GM18498 (cell line): ENCODE measurements at regions not wholly inside any gene's neighbourhood (a gene's known extent, or its start where the extent isn't known, plus 50 kb on each side); places are given as distances from the start of the nearest gene placed in this dataset.
"Not testable (repeated sequence)": the region's sequence is repeated elsewhere in the genome, so short reads cannot be mapped to it uniquely, and the experiment has no call there.

Experiments used
- ATAC-seq: cut with Tn5 transposase; IDR thresholded peaks from one replicate; pipeline ENCODE4 v1.9.1; 2021; ENCODE audit warnings: mild to moderate bottlenecking, moderate library complexity; ENCODE audit not compliant: unreplicated experiment

DNA sequence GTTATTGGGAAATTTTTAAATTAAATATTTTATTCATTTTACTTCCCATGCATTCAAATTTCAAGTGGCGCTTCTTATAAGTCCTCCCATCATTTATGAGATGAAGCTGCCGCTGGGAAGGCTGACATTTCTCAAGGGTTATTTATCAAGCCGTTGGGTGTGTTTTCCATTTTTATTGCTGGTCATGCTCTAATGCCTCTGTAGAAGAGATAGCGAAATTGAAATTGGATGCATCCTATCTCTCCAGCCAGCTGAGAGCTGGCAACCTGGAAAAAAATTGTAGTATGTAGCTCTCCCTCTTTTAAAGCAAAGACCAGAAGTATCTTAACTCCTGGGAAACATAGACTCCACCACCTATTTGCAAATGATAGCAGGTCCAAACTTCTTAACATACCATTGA, 135.9 kb downstream of the C6orf118 start:
- no peak for ATAC-seq

DNA sequence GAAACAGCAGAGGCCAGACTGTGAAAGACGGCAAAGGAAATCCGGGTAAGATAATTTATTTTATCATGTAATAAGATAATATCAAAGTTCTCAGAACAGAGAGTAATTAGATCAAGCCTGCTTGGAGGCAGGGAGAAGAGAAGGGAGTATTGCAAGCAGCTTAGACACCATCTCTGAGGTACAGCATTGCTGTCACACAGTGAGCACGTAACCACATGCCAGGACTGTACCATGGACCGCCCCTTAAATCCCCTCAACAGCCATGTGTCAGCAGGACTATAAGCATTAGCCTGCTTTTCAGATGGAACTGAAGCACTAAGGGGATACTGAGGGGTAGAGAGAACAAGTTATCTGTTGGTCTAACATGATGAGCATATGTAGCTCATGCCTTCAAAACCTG, 141.5 kb downstream of the C6orf118 start:
- no peak for ATAC-seq

DNA sequence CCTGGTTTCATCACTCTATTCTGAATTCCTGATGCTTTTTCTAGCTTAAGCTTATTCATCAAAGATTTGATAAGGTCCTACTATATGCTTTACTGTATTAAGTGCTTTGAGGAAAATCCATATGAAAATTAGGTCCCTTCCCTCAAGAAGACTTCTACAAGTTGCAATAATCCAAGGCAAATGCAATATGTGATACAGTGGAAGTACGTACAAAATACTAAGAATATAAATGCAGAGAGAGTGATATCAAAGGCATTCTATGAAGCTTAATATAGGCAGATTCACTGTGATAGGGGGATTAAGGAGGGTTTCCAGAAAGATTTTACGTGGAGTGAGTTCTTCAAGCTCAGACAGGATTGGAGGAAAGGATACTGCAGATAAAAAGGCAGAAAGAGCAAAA, 142.1 kb downstream of the C6orf118 start:
- ATAC-seq = no peak

DNA sequence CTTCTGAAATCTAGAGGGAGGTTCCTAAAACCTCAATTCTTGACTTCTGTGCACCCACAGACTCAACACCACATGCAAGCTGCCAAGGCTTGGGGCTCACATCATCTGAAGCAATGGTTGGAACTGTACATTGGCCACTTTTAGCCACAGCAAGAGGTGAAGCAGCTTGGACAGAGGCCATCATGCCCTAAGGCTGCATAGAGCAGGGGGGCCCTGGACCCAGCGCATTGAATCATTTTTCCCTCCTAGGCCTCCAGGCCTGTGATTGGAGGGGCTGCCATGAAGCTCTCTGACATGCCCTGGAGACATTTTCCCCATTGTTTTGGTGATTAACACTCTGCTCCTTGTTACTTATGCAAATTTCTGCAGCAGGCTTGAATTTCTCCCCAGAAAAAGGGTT, 145.9 kb downstream of the C6orf118 start:
- ATAC-seq = no peak

DNA sequence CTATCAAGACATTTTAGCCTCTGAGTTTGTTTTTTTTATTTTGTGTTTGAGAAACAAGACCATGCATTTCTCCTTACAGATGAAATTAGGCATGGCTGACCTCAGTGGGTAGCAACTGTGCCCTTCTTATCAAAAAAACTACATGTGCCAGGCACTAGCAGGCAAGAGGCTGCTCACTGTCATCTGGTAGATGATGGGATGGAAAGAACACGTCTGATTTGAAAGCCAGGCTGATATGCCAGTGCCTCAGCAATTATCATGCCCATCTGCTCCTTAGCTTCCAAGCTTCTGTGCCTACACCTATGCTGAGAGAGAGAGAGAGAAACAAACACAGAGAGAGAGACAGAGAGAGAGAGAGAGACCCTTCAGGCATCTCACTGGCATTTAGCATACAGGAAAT, 149.9 kb downstream of the C6orf118 start:
- ATAC-seq = no peak

DNA sequence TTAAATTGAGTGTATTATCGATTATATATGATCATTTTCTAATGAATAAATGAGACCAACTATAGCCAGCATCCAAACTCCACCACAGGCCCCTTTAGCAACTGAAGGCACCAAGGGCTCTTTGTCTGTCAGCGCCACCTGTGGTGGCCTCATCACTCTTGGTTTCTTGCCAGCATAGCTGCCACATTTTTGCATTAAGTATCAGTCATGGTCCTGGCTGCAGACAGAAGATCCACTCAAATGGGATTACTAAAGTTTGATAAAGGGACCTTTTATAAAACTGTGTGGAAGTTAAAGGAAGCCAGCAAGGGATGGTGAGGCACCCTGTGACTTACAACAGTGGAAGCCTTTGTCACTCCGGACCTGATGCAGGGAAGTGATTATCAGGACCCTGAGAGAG, 162.9 kb downstream of the C6orf118 start:
- no peak for ATAC-seq

DNA sequence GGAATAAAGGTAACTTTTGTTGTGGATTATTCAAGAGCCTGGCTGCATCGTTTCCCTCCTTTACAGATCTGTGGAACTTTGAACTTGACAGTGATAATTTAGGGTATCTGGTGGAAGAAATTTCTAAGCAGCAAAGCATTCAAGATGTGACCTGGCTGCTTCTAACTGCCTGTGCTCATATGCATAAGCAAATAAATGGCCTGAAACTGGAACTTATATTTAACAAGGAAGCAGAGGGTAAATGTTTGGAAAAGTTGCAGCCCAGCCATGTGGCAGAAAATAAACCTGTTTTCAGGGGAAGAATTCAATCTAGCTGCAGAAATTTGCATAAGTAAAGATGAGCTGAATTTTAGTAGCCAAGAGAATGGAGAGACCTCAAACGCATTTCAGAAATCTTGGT, 173.5 kb downstream of the C6orf118 start:
- ATAC-seq = no peak

DNA sequence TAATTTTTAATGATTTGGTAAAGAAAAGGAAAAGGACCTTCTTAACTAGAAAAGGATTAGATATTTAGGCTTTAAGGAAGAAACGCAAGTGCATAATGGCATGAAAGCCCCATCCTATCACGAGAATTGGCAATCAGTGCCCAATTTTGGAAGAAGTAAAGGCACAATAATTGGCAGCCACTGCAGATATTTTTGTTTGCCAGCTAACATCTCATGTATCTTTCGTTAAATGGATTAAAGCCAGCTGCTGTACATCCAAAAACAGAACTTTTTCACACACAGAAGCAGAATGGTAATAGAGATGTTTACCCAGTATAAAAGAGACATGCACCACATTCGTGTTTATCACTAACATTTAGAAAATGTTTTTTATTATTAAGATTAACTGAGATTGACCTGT, 180.3 kb downstream of the C6orf118 start:
- ATAC-seq = no peak

DNA sequence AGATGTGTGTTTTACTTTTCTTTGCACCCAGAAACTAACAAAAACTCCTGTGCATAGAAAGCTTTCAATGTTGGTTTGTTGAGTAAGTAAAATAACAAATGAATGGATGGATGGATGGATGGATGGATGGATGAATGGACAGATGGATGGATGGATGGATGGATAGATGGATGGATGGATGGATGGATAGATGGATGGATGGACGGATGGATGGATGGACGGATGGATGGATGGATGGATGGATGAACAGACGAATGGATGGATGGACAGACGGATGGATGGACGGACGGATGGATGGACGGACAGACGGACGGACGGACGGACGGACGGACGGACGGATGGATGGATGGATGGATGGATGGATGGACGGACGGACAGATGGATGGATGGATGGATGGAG, 181.7 kb downstream of the C6orf118 start:
- ATAC-seq = not testable (repeated sequence)

DNA sequence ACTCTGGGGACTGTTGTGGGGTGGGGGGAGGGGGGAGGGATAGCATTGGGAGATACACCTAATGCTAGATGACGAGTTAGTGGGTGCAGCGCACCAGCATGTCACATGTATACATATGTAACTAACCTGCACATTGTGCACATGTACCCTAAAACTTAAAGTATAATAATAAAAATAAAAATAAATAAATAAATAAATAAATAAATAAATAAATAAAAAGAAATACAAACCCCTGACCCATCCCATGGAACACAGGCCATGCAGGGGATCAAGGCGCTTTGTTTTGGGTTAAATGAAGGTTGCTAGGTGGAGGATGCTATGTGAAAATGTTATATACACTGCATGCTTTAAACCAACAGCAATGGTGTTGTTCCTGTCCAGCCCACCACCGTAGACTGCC, 184.7 kb downstream of the C6orf118 start:
- not testable (repeated sequence) for ATAC-seq

DNA sequence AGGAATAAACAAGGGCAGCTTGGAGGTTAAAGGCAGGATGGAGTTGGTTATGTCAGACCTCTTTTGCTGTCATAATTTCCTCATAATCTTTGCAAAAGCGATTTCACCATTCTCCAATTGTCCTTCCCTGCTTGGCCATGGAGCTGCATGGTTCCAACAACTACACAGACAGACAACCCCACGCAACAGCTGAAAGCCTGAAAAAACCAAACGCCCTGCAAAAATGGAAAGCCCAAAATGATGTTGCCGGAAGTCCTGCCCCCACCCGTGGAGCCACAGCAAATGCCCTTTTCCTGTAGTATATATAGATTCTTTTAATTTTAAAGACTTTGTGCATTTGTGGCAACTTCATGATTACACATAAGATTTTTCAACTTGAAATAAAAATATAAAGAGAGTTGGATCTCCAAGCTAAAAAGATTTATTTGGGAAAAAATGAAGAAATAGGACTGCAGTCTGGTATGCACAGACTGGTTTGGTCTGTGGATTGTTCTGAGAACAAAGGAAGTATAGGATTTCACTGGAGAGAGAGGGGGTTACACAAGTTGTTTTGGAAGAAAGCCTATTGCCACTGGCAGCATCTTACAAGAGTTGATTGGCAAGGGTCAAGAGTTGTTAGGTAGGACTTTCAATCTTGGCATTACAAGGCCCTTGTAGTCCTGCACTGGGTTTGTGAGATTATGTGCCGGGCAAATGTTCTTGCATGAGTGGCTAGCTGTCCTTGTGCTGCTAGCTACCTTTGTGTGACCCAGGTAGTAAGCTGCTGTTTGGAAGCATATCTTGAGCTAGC, 190.0 kb downstream of the C6orf118 start:
- no peak for ATAC-seq

DNA sequence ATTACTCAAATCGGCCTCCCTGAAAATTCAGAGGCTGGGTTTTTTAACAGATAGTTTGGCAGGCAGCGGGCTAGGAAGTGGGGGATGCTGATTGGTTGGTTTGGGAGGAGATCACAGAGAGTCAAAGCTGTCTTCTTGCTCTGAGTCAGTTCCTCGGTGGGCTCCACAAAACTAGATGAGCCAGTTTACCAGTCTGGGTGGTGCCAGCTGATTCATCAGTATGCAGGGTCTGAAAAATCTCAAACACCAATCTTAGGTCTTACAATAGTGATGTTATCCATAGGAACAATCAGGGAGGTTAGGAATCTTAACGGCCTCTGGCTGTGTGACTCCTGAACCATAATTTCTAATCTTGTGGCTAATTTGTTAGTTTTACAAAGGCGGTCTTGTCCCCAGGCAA, 190.7 kb downstream of the C6orf118 start:
- ATAC-seq = no peak

DNA sequence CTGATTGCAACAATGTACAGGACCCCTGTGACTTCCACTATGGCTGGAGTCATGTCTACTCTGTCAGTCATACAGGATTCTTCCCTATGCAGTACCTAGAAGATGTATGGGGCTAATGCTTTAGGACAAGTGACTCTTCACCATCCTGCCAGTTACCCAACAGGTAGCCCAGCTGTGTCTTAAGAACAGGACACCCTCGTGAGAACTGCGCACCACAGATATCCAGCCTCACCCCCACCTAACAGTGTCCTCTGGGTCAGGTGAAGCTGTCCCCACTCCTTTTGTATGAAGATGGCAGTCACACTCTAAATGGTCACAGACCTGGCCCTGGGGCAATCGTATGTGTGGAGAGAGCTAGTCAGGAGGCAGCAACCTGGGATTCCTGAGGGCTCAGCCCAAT, 191.6 kb downstream of the C6orf118 start:
- no peak for ATAC-seq

DNA sequence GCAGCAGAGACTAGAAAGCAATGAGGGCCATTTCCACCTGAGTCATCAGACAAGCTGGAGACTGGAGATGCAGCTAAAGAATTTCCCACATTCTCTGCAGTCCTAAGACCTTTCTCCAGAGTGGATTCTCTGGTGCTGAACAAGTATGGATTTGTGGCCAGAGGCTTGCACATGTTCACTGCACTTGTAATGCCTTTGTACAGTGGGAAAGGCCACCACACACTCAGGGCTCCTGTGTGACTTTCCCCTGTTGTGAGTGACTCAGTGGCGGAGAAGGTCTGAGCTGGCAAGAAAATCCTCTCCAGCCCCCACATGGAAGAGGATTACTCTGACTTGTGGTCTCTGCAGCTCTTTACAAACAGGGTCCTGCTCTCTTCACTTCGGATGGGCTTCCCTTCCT, 192.3 kb downstream of the C6orf118 start:
- no peak for ATAC-seq

DNA sequence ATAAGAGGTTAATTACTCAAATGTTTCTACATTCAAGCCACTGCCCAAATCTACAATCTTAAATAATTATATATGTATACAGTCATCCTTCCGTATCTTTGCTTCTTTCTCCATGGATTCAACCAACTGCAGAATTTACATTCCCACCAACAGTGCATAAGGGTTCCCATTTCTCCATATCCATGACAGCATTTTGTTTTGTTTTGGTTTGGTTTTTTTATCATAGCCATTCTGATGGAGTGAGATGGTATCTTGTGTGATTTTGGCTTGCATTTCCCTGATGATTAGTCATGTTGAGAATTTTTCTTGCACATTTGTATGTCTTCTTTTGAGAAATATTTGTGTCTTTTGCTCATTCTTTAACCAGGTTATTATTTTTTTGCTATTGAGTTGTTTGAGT, 198.5 kb downstream of the C6orf118 start:
- ATAC-seq = no peak

DNA sequence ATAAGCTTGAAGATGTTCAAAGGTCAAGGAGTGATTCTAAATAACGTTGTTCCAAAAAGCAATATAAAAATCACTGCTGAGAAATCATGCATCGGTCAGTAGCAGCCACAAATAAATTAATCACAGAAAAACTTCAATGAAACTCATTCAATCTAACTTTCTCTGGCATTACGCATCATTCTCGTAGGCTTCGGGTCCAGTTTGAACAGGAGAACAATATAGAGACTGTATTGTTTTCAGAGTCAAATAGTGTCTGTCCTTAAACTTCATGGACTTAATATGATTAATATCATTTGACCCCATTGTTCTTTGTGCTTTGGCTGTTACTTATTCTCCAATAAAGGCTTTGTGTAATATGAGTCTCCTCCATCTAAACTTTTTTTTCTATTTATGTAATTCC, 200.4 kb downstream of the C6orf118 start:
- ATAC-seq = no peak

DNA sequence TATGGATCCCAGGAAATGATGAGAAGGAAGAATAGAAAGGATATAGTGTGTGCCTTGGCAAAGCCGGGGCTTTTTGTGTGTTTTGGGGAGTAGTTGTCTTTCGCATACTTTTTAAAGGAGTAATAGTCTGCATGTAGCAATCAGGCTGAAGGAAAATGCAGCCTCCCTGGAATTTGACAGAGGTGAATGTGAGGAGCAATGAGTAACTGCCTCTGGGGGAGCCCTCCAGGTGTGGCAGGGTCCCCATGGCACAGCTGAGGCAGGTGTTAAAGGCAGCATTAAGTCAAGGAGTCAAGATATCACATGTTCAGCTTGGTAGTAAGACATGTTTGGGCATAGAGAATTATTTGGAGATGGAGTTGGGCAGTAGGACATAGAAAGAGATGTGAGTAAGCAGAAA, 203.1 kb downstream of the C6orf118 start:
- ATAC-seq = no peak

DNA sequence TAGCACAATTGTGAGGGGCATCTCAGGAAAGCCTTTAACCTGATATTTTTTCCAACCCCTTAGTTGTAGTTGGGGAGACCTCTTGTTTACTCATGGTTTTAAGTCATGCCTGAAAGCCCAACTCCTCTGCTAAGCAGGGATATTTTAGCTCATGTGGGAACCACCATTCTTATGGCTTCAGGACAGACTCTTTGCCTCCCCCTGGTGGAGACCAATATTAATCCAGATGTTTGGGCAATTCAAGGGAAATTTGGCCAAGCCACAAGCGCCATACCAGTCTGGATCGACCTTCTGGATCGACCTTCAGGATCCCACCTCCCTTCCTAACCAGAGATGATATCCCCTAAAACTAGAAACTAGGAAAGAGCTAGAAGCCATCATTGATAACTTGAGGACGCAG, 211.2 kb downstream of the C6orf118 start:
- no peak for ATAC-seq

DNA sequence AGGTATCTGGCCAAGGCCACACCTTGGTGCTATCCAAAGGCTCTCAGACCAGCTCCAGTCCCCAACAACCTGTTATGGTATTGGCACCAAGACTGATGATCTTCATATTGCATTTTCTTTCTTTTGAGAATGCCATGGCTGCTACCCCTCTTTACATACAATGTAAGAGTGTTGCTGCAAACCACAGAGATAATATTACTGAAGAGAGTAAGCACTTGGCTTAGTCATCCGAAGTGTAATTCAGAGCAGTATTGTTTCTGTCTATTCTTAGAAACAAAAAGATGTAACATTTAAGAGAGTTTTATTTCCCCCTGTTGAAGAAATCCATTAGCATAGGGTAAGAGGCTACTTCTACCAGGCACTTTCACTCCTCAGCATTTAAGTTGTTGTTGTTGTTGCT, 212.5 kb downstream of the C6orf118 start:
- no peak for ATAC-seq

DNA sequence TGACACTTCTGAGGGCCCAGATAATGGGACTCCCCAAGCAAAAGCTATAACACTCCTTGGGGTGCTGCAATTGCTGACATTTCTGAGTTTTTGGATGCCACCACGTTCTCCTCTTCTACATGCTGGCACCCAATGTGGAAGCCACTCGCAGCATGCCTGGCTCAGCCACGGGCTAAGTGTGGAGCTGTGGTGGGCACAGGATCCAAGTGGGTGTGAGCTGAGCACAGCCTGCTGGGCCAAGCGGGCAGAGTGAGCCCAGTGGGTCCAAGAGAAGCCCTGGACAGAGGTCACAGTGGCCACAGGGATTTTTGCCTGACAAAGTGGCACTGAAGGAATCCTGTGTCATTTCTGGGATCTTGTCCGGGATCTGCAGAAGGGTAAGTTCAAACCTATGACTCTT, 213.2 kb downstream of the C6orf118 start:
- ATAC-seq = no peak

DNA sequence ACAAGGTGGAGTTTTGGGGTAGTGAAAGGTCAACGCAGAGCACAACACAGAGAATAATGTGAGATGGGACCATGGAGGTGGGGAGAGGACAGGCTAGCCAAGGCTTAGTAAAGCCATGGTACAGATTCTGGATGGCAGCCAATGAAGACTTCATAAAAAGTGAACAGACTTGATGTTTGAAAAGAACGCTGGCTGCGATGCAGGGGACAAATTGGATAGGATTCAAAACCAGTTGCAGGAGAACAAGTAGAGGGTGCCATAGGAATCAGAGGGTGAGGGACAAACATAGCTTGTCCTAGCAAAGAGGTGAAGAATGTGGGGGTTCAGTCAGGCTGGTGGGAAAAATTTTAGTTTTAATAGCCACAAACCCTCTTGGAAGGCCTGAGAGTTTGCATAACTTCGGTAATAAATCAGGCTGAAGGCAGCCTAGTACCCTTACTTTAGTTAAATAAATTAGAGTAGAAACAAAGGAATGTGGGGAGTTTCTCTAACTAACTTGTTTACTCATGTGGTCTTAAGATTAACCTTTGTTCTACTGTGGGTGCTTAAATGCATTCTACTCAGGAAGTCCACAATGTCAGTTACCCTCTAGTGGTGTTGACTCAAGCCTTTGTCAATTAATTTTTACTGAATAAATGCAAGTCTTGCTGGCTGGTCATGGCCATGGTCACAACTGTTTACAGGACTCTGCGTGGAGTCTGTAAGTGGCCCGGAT, 216.4 kb downstream of the C6orf118 start:
- no peak for ATAC-seq

DNA sequence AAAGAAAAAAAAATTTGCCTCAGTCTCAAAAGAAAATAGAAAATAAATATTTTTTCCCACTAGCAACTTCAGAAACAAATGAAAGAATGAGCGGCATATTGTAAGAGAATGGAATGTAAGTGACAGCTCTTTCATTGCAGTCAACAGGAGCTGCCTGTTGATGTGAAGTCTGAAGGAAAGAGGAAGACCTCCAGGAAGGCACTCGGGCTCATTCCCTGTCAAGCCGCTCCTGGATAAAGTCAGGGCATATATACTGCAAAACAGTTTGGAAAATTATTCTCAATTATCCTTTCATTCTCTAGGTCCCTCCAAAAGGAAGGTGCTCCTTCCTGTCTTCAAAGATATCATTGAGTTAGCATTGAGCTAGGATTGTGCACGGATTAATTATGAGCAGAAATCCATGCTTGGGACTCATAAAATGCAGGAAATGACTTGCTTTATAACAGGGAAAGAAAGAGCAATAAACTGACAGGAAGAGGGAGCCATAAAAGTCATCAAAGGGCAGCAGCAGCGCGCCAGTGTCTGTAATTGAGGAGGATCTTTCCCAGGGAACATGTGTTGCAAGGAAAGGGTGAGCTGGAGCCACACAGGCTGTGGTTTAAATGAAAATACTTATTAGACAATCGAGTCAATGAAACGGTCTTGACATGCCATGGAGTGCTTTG, 218.2 kb downstream of the C6orf118 start:
- no peak for ATAC-seq
